ENCODE measurements at regions not wholly inside any gene's neighbourhood (a gene's known extent, or its start where the extent isn't known, plus 50 kb on each side); places are given as distances from the start of the nearest gene placed in this dataset.

- 91 to 94% methylated on average over 6 of the region's 6 CpGs for WGBS, 2 donors
- no peak for DNase-seq
- Histone ChIP-seq H3K9me3 (no peaks in the 10 kb centered on the region), H3K4me1 (no peaks in the 10 kb centered on the region), H3K27me3 (no peaks in the 10 kb centered on the region), H3K4me3 (no peak overlapping the region), H3K36me3 (no peaks in the 10 kb centered on the region), H3K27ac (no peak overlapping the region)
- TF ChIP-seq POLR2AphosphoS5 (IDR thresholded peaks at IDR 0.05) (no peak), EP300 (IDR thresholded peaks at IDR 0.05) (no peak), POLR2A (IDR thresholded peaks at IDR 0.05) (no peak), CTCF (IDR thresholded peaks at IDR 0.05) (no peak)
- intact Hi-C loops (cut with DNase I): no loop called here
Observed at GRCh38 chr6:156190270-156190669, 586.9 kb upstream of the ARID1B start.

GRCh38 chr6:156189714-156190113 is 587.5 kb upstream of the ARID1B start:
- Histone ChIP-seq H3K9me3 (no peaks in the 10 kb centered on the region), H3K36me3 (no peaks in the 10 kb centered on the region), H3K27ac (no peak overlapping the region), H3K4me1 (no peaks in the 10 kb centered on the region), H3K27me3 (no peaks in the 10 kb centered on the region), H3K4me3 (no peak overlapping the region)
- TF ChIP-seq EP300 (IDR thresholded peaks at IDR 0.05) (no peak), POLR2A (IDR thresholded peaks at IDR 0.05) (no peak), POLR2AphosphoS5 (IDR thresholded peaks at IDR 0.05) (no peak), CTCF (IDR thresholded peaks at IDR 0.05) (no peak)
- intact Hi-C loops (cut with DNase I): no loop called here
- no peak for DNase-seq

- H3K27me3 ChIP-seq: no peaks in the 10 kb centered on the region
- TF ChIP-seq EP300 (IDR thresholded peaks at IDR 0.05): no peak
- no peak for TF ChIP-seq CTCF (IDR thresholded peaks at IDR 0.05)
- no peak for TF ChIP-seq POLR2A (IDR thresholded peaks at IDR 0.05)
- no peak for TF ChIP-seq POLR2AphosphoS5 (IDR thresholded peaks at IDR 0.05)
- no peaks in the 10 kb centered on the region for H3K36me3 ChIP-seq
- no peak for DNase-seq
- H3K9me3 ChIP-seq: no peaks in the 10 kb centered on the region
- intact Hi-C loops (cut with DNase I): no loop called here
- H3K4me1 ChIP-seq: no peaks in the 10 kb centered on the region
- H3K4me3 ChIP-seq: no peak overlapping the region
- 72 to 83% methylated on average over 2 of the region's 2 CpGs for WGBS, 2 donors
- no peak overlapping the region for H3K27ac ChIP-seq
Observed at GRCh38 chr6:156189195-156189594, 588.0 kb upstream of the ARID1B start.

GRCh38 chr6:156185113-156185512 is 592.1 kb upstream of the ARID1B start:
- H3K4me1 ChIP-seq: peaks cover 0 to 8% (median 0%) of the 10 kb centered on the region in 4 donors
- H3K4me3 ChIP-seq: no peak overlapping the region
- DNase-seq: no peak
- no peaks in the 10 kb centered on the region for H3K9me3 ChIP-seq
- no peak for TF ChIP-seq EP300 (IDR thresholded peaks at IDR 0.05)
- no peak for TF ChIP-seq CTCF (IDR thresholded peaks at IDR 0.05)
- TF ChIP-seq POLR2AphosphoS5 (IDR thresholded peaks at IDR 0.05): no peak
- no peak for TF ChIP-seq POLR2A (IDR thresholded peaks at IDR 0.05)
- no peaks in the 10 kb centered on the region for H3K27me3 ChIP-seq
- 55 to 58% methylated on average over 3 of the region's 3 CpGs for WGBS, 2 donors
- H3K27ac ChIP-seq: no peak overlapping the region
- intact Hi-C loops (cut with DNase I): no loop called here
- H3K36me3 ChIP-seq: no peaks in the 10 kb centered on the region

DNA sequence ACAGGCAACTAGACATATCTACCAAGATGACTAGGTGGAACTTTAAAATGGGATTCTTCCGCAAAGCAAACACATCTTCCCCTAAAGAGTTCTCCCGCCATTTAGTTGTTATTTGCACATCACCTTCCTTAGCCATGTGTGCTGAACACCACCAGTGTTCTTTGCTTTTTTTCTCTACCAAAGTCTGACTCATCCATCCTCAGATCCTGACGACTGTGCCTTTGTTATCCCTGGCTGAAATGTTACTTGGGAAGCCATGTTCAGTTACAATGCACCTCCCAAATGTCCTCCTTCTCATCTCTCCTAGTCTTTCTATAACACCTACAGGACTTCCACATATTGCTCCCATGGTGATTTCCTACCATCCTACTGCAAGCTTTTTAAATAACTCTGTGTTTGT is 593.5 kb upstream of the ARID1B start:
- H3K9me3 ChIP-seq: no peaks in the 10 kb centered on the region
- H3K4me3 ChIP-seq: no peak overlapping the region
- WGBS, 2 donors: 70 to 72% methylated on average over 3 of the region's 3 CpGs
- H3K27me3 ChIP-seq: no peaks in the 10 kb centered on the region
- DNase-seq: no peak
- H3K27ac ChIP-seq: no peak overlapping the region
- H3K4me1 ChIP-seq: peaks cover 0 to 8% (median 0%) of the 10 kb centered on the region in 4 donors
- no peak for TF ChIP-seq POLR2AphosphoS5 (IDR thresholded peaks at IDR 0.05)
- no peak for TF ChIP-seq POLR2A (IDR thresholded peaks at IDR 0.05)
- no peak for TF ChIP-seq EP300 (IDR thresholded peaks at IDR 0.05)
- TF ChIP-seq CTCF (IDR thresholded peaks at IDR 0.05): no peak
- H3K36me3 ChIP-seq: no peaks in the 10 kb centered on the region
- intact Hi-C loops (cut with DNase I): no loop called here

Measured in sigmoid colon (tissue), 6 donors.